Loucy (cell line): ENCODE measurements at regions not wholly inside any gene's neighbourhood (a gene's known extent, or its start where the extent isn't known, plus 50 kb on each side); places are given as distances from the start of the nearest gene placed in this dataset.

Experiments used
- EZH2phosphoT487 ChIP-seq: fragments of 200-600 bp; IDR thresholded peaks from 2 replicates; pipeline ENCODE4 v1.6.1; 2018; ENCODE audit warnings: antibody characterized with exemption, mild to moderate bottlenecking, moderate library complexity, borderline replicate concordance
- TF ChIP-seq, protein P1 (sequence below): fragments of 200-600 bp; sonication (generic); conservative IDR thresholded peaks from 2 replicates; pipeline ENCODE4 v1.5.1; 2014; ENCODE audit warnings: mild to moderate bottlenecking, antibody characterized with exemption, low read length

DNA sequence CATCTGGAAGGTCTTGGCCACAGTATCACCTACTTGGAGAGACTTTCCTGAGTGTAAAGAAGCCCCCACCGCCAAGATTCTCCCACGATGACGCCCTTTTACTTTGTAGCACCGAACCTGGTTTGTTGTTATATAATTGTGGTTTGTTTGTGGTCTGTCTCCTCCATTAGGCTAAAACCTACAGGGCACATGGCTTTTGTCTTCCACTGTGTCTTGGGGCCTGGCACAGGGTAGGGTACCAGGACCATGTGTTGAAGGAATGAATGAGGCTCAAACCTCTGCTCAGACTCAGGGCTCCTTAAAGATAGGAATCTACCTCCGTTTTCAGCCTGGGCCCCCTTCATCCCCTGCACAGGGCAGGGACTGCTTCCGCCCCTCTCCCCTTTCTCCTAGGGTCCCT lies 59.4 kb upstream of the CCDC167 start:
- TF ChIP-seq EZH2phosphoT487: no peak
- TF ChIP-seq, protein P1, sequence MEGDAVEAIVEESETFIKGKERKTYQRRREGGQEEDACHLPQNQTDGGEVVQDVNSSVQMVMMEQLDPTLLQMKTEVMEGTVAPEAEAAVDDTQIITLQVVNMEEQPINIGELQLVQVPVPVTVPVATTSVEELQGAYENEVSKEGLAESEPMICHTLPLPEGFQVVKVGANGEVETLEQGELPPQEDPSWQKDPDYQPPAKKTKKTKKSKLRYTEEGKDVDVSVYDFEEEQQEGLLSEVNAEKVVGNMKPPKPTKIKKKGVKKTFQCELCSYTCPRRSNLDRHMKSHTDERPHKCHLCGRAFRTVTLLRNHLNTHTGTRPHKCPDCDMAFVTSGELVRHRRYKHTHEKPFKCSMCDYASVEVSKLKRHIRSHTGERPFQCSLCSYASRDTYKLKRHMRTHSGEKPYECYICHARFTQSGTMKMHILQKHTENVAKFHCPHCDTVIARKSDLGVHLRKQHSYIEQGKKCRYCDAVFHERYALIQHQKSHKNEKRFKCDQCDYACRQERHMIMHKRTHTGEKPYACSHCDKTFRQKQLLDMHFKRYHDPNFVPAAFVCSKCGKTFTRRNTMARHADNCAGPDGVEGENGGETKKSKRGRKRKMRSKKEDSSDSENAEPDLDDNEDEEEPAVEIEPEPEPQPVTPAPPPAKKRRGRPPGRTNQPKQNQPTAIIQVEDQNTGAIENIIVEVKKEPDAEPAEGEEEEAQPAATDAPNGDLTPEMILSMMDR: no peak
